ENCODE measurements at regions not wholly inside any gene's neighbourhood (a gene's known extent, or its start where the extent isn't known, plus 50 kb on each side); places are given as distances from the start of the nearest gene placed in this dataset.

DNA sequence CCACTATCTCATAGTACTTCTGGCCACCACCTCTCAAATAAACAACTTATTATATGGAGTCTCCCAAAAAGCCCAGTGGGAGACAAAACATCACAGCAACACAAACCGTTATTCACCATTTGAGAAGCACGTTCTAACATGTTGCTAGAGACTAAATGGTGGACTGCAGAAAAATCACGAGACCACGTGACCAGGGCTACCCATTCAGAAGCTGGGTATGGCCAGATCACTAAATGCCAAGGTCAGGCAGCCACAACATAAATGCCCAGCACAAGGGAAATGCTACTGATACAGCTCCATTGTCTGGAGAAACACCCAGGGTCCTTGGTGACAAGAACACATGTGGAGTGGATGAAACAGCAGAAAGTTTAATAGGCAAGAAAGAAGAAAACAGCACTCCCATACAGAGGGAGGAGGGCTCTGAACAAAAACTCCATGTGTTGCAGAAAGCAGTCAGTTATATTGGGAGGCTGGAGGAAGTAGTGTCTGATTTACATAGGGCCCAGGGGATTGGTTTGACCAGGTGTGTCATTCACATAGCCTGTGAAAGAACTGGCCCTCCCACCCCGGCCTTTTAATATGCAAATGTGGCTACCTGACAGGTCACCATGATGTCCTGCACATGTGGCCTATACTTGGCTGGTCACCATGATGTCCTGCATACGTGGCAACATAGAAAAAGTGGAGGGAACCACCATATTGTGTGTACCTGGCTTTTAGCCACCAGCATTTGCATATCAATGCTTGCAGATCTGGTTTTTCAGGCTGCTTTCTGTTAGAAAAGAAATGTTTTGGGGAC is 97.2 kb downstream of the TRIM36 start:
- H3K4me3 Mint-ChIP-seq, result no peak overlapping the region
- peaks cover 40% of the 10 kb centered on the region for H3K27me3 Mint-ChIP-seq
- DNase-seq, result no peak
- peaks cover 20% of the 10 kb centered on the region for H3K4me1 Mint-ChIP-seq
- H3K9me3 Mint-ChIP-seq, result peaks cover 6% of the 10 kb centered on the region
- H3K36me3 Mint-ChIP-seq, result peaks cover 3% of the 10 kb centered on the region
- H3K27ac Mint-ChIP-seq, result no peak overlapping the region

DNA sequence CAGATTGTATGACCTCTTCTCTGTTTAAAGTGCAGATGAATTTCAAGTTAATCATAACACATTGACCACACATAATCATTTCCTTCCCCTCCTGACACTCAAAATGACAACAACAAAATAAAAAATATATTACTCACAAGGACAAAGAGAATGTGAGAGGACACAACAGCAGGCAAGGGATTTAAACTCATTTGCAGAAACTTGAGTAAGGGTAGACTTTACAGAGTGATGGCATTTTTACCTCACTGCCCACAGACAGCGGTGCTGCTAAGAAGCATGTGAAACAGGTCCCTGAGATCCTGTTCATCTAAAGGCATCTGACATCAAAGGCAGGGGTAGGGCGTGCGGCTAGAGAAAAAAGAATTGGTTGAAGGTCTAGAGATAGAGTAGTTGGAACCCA is 99.0 kb downstream of the TRIM36 start:
- Mint-ChIP-seq H3K9me3 (peaks cover 6% of the 10 kb centered on the region), H3K36me3 (peaks cover 3% of the 10 kb centered on the region), H3K27me3 (peaks cover 46% of the 10 kb centered on the region), H3K4me1 (peaks cover 20% of the 10 kb centered on the region), H3K27ac (no peak overlapping the region), H3K4me3 (no peak overlapping the region)
- DNase-seq, result no peak

DNA sequence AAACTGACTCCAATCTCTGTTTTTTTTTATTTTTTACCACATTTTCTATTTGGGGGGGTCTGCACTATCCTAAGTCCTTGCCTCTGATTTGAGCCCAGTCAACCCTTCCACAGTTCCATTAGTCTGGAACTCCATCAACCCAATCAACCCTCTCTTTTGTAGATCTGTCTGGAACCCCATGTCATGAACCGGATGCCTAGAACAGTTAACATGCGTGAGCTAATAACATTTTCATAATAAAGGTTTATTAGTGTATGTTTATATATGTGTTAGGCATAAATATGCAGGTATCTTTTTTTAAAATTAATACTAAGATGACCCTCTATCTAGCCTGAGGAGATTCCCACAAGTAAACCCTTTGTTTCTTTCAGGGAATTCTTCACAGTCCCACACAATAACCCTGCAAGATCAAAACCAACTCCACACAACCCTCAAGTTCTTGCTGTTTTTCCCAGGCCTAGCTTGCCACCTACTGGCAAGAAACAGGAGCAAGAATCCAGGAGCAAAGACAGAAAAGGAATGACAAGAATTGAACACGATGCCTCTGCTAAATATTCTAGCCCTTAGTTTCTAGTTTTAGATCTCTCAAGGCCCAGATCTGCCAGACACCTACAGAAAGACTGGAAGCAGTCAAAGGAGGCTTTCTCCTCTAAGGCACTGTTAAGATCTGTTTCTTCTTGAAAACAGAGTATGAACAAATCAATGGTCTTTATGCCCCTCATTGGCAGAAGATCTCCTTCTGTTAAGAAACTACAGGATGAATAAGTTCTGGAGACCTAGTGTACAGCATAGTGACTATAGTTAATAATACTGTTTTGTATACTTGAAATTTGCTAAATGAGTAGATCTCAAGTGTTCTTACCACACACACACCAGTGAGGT is 100.4 kb downstream of the TRIM36 start:
- Mint-ChIP-seq H3K27me3 (peaks cover 40% of the 10 kb centered on the region), H3K4me1 (peaks cover 20% of the 10 kb centered on the region), H3K36me3 (peaks cover 3% of the 10 kb centered on the region), H3K27ac (peak overlapping the region; percentile 59), H3K4me3 (no peak overlapping the region), H3K9me3 (peaks cover 5% of the 10 kb centered on the region)
- peak; percentile 1 for DNase-seq

DNA sequence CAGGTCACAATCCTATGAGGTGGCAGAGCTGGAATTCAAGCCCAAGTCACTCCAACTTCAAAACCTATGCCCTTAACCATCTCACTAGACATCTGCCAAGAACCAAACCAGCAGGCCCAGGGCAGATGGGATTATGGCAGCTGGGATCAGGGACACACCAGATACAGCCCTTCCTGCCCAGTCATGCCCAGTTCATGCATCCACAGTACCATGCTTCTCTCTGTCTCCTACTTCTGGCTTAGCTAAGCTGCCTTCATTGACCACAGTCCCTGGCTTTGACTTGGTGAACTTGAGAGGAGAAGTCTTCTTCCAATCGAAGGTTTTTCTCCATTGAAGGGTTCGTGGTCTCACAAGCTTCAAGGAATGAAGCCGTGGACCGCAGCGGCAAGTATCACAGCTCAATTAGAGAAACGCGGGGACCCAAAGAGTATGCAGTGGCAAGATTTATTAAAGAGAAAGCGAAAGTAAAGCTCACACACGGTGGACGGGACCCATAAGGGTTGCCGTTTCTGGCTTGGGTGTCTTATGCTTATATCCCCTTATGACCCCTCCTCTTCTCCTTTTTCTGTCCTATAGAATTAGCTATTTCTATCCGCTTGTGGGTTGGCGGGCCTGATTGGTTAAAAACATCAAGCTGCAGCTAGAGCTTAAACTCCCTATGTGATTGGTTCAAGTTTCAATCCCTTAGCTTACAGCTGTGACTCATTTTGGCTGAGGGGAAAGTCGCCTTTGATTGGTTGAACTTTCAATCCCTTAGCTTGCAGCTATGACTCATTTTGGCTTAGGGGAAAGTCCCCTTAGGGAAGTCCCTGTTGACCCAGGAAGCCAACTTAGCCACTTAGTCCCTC is 101.2 kb downstream of the TRIM36 start:
- H3K27me3 Mint-ChIP-seq, result peaks cover 40% of the 10 kb centered on the region
- DNase-seq, result peak; percentile 34
- H3K27ac Mint-ChIP-seq, result peak overlapping the region; percentile 59
- H3K9me3 Mint-ChIP-seq, result peaks cover 5% of the 10 kb centered on the region
- H3K36me3 Mint-ChIP-seq, result peaks cover 3% of the 10 kb centered on the region
- H3K4me3 Mint-ChIP-seq, result no peak overlapping the region
- H3K4me1 Mint-ChIP-seq, result peaks cover 20% of the 10 kb centered on the region

DNA sequence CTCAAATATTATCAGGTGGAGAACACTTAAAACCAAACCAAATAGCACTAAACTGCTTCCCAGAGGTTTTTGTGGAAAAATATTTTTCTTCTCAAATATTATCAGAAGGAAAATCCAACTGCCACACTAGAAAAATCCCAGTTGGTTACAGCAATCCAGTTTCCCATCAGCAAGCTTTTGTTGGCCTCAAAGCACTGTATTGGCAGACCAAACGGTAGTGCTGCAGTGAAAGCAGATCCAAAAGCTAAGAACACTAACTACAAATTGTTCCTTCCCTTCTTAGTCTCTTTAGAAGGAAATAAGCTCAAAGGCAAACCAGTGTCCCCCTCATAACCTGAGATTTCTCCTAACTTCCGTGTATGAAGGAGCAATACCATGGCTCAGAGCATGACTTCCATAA is 105.3 kb downstream of the TRIM36 start:
- peaks cover 12% of the 10 kb centered on the region for H3K4me1 Mint-ChIP-seq
- H3K27ac Mint-ChIP-seq, result no peak overlapping the region
- no peak overlapping the region for H3K4me3 Mint-ChIP-seq
- DNase-seq, result no peak
- H3K9me3 Mint-ChIP-seq, result peaks cover 5% of the 10 kb centered on the region
- H3K27me3 Mint-ChIP-seq, result peaks cover 12% of the 10 kb centered on the region
- peaks cover 3% of the 10 kb centered on the region for H3K36me3 Mint-ChIP-seq

DNA sequence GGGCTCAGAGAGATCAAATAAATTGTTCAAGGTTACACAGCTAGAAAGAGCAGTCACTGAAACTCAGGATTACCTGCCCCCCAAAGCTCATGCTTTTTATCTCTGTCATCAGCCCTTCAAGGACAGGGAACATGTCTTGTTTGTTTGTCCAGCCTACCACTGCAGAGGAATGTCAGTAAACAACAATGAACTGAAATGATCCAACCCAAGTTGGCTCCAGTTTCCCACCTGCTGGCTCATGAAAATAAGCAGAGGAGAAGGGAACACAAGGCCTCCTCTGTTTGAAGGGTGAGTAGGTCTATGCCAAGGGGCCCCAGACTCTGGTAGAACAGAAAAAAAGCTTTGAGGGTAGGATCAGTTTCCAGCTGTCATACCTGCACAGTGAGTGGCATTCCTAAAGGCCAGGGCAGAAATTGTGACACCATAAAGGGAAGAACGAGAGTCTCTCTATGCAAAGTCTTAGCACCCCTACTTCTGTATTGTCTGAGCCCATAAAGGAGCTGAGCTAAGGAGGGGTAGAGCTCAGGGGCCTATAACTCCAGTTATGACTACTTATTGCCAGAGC is 115.2 kb downstream of the TRIM36 start:
- H3K27ac Mint-ChIP-seq, result no peak overlapping the region
- no peak overlapping the region for H3K4me3 Mint-ChIP-seq
- H3K4me1 Mint-ChIP-seq, result no peaks in the 10 kb centered on the region
- no peaks in the 10 kb centered on the region for H3K9me3 Mint-ChIP-seq
- H3K27me3 Mint-ChIP-seq, result peaks cover 10% of the 10 kb centered on the region
- no peaks in the 10 kb centered on the region for H3K36me3 Mint-ChIP-seq
- DNase-seq, result no peak

DNA sequence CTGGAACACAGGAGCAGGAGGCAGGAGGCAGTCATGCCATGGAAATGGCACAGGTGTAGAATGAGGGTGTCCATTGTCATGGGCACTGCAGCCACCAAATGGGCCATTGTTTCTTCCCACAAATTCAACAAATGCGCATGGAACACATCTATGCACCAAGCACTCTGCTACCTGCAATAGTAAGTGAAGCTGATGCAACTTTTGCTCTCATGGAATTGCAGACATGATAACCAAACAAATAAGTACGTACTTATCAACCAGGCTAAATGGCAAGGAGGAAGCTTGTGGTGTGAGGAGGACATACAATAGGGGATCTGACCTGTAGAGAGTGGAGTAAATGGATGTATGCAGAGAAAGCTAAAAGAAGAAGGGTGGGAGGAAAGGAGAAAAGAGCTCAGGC is 116.8 kb downstream of the TRIM36 start:
- no peaks in the 10 kb centered on the region for H3K4me1 Mint-ChIP-seq
- no peaks in the 10 kb centered on the region for H3K36me3 Mint-ChIP-seq
- H3K27ac Mint-ChIP-seq, result no peak overlapping the region
- no peak for DNase-seq
- H3K27me3 Mint-ChIP-seq, result peaks cover 7% of the 10 kb centered on the region
- no peaks in the 10 kb centered on the region for H3K9me3 Mint-ChIP-seq
- no peak overlapping the region for H3K4me3 Mint-ChIP-seq

DNA sequence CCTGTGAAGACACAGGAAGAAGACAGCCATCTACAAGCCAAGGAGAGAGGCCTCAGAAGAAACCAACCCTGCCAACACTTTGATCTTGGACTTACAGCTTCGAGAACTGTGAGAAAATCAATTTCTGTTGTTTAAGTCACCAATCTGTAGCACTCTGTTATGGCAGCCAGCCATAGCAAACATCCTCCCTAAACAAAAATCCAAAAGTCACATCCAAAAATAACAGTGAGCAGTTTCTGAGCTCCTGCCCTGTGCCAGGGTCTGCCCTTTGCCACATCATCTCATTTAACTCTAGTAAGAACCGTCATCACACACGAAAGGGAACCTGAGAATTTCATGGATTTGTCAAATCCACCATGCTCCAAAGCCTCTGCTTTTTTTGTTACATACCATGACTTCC is 118.8 kb downstream of the TRIM36 start:
- H3K27me3 Mint-ChIP-seq, result peaks cover 4% of the 10 kb centered on the region
- no peaks in the 10 kb centered on the region for H3K9me3 Mint-ChIP-seq
- no peak overlapping the region for H3K4me3 Mint-ChIP-seq
- no peak overlapping the region for H3K27ac Mint-ChIP-seq
- no peaks in the 10 kb centered on the region for H3K36me3 Mint-ChIP-seq
- DNase-seq, result no peak
- no peaks in the 10 kb centered on the region for H3K4me1 Mint-ChIP-seq

DNA sequence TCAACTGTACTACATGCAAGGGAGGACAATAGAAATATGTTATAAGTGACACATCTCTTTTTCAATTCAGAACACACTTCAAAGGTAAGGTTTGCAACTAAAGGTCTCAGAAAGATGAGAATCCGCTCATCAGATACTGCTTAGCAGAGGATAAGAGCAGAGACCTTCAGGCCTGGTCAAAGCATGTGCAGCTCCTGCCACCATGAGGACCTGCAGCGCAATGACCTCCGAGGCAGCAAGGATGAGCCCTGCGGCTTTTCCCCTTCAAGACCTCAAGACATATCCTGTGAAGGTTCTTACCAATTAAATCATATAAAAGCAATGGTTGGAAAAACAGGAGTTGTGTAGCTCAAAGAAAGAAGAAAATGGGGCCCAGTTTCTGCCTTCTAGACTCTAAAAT is 135.8 kb downstream of the TRIM36 start:
- Mint-ChIP-seq H3K27me3 (peaks cover 4% of the 10 kb centered on the region), H3K4me1 (no peaks in the 10 kb centered on the region), H3K27ac (no peak overlapping the region), H3K4me3 (no peak overlapping the region), H3K9me3 (peaks cover 13% of the 10 kb centered on the region), H3K36me3 (no peaks in the 10 kb centered on the region)
- no peak for DNase-seq

DNA sequence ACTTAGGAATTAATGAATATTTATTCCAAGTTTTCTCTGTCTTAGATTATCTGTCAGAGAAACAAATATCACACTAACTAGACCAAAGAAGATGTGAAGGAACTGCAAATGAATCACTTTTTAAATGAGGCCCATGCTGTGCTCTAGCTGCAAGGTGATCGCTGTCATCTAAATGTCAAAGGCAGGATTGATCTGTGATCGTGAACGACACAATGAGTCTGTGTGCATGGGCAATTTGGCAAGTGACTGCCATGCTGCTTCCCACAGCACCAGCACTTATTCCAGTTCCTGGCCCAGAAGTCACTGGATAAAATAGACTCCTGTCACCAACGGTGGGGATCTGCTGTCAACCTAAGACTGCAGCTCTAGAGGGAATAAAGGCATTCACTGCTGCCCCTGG is 141.2 kb downstream of the TRIM36 start:
- Mint-ChIP-seq H3K27ac (no peak overlapping the region), H3K4me3 (no peak overlapping the region), H3K27me3 (peaks cover 9% of the 10 kb centered on the region), H3K36me3 (no peaks in the 10 kb centered on the region), H3K9me3 (peaks cover 1% of the 10 kb centered on the region), H3K4me1 (no peaks in the 10 kb centered on the region)
- DNase-seq, result no peak

DNA sequence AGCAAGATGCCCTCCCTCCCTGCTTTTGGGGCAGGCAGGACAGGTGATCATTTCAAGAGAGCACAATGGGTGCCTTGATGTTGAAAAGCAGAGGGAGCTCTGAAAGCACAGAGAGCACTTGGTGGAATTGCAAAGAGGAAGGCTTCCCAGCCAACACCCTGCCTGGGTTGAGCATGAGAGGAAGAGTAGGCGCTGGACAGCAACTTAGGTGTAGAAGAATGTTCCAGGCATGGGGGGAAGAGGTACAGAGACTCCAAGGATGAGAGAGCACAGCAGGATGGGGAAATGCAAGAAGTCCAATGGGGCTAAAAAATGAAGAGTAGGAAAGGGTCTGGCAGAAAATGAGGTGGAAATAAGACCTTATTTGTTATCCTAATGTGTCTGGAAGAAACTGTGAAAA is 144.8 kb downstream of the TRIM36 start:
- Mint-ChIP-seq H3K4me3 (no peak overlapping the region), H3K4me1 (no peaks in the 10 kb centered on the region), H3K27ac (no peak overlapping the region), H3K9me3 (no peaks in the 10 kb centered on the region), H3K27me3 (peaks cover 5% of the 10 kb centered on the region), H3K36me3 (no peaks in the 10 kb centered on the region)
- no peak for DNase-seq

DNA sequence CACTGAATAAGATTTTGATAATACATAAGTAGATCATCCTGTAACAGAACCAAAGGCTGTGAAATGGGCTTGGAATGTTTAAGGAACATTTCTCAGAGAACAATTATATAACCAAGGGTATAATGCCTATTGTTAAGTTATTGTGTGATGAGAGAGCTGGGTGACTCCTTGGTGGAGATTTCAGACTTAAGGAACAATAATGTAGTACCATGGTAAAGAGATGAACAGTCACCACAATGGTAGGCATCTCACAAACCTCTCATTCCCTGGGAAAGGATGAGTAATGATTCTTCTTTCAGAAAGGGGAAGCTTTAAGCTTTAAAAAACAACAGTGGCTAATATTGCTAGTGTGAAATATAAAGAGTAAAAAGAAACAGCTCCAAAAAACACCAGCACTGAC is 147.4 kb downstream of the TRIM36 start:
- Mint-ChIP-seq H3K4me1 (no peaks in the 10 kb centered on the region), H3K9me3 (no peaks in the 10 kb centered on the region), H3K27ac (no peak overlapping the region), H3K4me3 (no peak overlapping the region), H3K36me3 (no peaks in the 10 kb centered on the region), H3K27me3 (peaks cover under 1% of the 10 kb centered on the region)
- DNase-seq, result no peak

DNA sequence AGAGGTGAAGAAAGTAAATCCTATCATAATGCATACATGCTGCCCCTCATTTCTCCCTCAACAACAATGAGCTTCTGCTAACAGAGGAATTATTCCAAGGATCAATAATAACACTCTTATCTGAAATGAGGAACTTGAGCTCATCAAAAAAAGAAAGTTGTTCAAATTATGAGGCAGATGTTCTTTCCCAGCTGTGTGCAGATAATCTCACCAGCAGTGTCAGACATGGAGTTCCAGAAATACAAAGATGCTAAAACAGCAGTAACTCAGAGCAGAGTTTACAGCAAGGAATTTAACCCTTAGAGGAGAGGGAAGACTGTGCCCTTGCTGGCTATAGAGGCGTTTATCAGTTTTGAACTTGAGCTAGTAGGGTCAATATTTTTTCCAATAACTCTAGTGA is 153.1 kb downstream of the TRIM36 start:
- H3K4me3 Mint-ChIP-seq, result no peak overlapping the region
- peaks cover 10% of the 10 kb centered on the region for H3K9me3 Mint-ChIP-seq
- H3K27ac Mint-ChIP-seq, result no peak overlapping the region
- no peaks in the 10 kb centered on the region for H3K4me1 Mint-ChIP-seq
- H3K27me3 Mint-ChIP-seq, result peaks cover 3% of the 10 kb centered on the region
- H3K36me3 Mint-ChIP-seq, result no peaks in the 10 kb centered on the region
- DNase-seq, result no peak

DNA sequence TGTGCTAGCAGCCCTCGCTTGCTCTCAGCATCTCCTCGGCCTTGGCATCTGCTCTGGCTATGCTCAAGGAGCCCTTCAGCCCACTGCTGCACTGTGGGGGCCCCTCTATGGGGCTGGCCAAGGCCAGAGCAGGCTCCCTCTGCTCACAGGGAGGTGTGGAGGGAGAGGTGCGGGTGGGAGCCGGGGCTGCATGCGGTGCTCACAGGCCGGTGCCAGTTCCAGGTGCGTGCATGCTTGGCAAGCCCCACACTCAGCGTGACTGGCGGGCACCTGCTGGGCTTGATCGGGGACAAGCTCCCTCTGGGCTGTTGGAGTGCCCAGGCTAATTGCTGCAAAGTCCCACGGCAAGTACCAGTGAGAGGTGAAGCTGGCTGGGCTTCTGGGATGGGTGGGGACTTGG is 170.5 kb downstream of the TRIM36 start:
- no peaks in the 10 kb centered on the region for H3K27me3 Mint-ChIP-seq
- no peak for DNase-seq
- no peaks in the 10 kb centered on the region for H3K4me1 Mint-ChIP-seq
- no peaks in the 10 kb centered on the region for H3K36me3 Mint-ChIP-seq
- H3K27ac Mint-ChIP-seq, result no peak overlapping the region
- no peaks in the 10 kb centered on the region for H3K9me3 Mint-ChIP-seq
- no peak overlapping the region for H3K4me3 Mint-ChIP-seq

DNA sequence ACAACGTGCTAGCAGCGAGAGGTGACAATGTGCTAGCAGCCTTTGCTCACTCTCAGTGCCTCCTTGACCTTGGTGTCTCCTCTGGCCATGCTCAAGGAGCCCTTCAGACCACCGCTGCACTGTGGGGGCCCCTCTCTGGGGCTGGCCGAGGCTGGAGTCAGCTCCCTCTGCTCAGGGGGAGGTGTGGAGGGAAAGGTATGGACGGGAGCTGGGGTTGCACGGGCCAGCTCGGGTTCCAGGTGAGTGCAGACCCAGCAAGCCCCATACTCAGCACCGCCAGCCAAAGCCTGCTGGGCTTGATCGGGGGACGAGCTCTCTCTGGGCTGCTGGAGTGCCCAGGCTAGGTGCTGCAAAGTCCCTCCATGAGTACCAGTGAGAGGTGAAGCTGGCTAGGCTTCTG is 180.2 kb downstream of the TRIM36 start:
- H3K36me3 Mint-ChIP-seq, result no peaks in the 10 kb centered on the region
- no peaks in the 10 kb centered on the region for H3K9me3 Mint-ChIP-seq
- DNase-seq, result no peak
- no peak overlapping the region for H3K4me3 Mint-ChIP-seq
- H3K4me1 Mint-ChIP-seq, result no peaks in the 10 kb centered on the region
- no peak overlapping the region for H3K27ac Mint-ChIP-seq
- no peaks in the 10 kb centered on the region for H3K27me3 Mint-ChIP-seq
